NCI-H146 (cell line): ENCODE measurements at regions not wholly inside any gene's neighbourhood (a gene's known extent, or its start where the extent isn't known, plus 50 kb on each side); places are given as distances from the start of the nearest gene placed in this dataset.

Source experiments
- DNase-seq: peaks from one replicate; lab custom pipeline; 2025; lab: John Stamatoyannopoulos, UW

DNA sequence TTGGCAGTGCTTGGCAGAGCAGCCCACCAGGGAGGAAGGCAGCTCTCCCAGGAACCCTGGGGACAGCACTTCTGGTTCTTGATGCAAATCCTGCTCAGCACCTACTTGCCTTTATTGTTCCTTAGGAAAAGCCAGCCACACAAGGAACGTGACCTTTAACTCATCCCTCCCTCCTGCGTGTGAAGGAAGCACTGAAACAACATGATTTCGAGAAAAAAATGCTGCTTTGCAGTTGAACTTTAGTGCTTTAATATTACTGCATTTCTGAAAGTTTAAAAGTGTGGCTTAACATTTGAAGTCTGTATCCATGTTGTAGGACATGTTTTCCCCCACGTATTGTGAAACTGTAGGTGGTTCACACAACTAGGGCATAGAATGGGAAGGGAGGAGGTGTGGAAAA is 50.4 kb upstream of the CTNNB1 start:
- DNase-seq, result no peak
